Mononuclear cell (primary cell): ENCODE measurements at regions not wholly inside any gene's neighbourhood (a gene's known extent, or its start where the extent isn't known, plus 50 kb on each side); places are given as distances from the start of the nearest gene placed in this dataset.

Experiments used
- H3K27me3 ChIP-seq: 2 replicates; pipeline ENCODE4 v1.6.0; 2011; ENCODE audit warnings: low read length, control low read depth; ENCODE audit not compliant: insufficient read depth
- H3K4me1 ChIP-seq: 2 replicates; pipeline ENCODE4 v1.5.1; 2011; ENCODE audit warnings: mild to moderate bottlenecking, low read length, control low read depth; ENCODE audit not compliant: insufficient read depth
- H3K4me3 ChIP-seq: 2 replicates; pipeline ENCODE4 v1.5.1; 2011; ENCODE audit warnings: mild to moderate bottlenecking, low read length, moderate library complexity
- H3K9me3 ChIP-seq: 2 replicates; pipeline ENCODE4 v1.5.1; 2011; ENCODE audit warnings: low read depth, mild to moderate bottlenecking, control low read depth, low read length

DNA sequence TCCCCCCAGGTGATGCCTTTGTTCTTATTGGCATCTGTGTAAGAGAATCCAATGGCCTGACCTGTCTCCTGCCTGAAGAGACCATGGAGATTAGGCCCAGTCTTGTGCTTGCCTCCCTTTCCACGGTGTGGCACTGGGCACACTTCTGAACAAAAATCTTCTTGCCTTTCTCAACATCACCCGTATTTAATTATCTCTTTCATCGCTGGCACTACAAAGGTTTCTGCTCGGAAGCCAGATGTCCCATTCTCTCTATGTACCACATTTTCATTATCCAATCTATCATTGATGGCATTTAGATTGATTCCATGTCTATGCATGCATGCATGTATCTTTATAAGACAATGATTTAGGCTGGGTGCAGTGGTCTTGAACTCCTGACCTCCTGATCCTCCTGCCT lies 74.3 kb downstream of the SLC25A15 start:
- no peak overlapping the region for H3K4me3 ChIP-seq
- H3K9me3 ChIP-seq, result no peaks in the 10 kb centered on the region
- no peaks in the 10 kb centered on the region for H3K4me1 ChIP-seq
- H3K27me3 ChIP-seq, result no peaks in the 10 kb centered on the region

DNA sequence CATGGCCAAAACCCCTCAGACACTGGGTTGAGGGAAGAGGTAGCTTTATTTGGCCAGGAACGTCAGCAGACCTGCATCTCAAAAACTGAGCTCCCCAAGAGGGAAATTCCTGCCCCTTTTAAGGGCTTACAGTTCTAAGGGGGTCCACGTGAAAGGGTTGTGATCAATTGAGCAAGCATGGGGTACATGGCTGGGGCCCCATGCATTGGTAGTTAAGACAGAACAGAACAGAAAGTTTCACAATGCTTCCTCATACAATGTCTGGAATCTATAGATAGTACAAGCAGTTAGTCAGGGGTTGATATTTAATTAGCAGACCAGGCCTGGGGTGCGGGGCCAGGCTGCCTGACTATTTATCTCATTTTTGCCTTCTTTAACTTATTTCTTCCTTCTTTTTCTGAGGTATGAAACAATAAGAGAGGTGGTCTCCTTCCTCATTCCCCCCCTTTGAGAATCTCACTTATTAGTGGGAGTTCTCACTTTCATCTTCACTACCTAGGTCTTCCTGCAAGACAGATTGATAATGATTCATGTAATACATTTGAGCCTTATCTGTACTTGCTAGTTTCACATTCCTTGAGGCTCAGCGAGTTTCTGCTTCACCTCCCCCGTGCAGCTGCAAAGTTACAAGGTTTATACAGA lies 84.8 kb downstream of the SLC25A15 start:
- H3K27me3 ChIP-seq, result no peaks in the 10 kb centered on the region

DNA sequence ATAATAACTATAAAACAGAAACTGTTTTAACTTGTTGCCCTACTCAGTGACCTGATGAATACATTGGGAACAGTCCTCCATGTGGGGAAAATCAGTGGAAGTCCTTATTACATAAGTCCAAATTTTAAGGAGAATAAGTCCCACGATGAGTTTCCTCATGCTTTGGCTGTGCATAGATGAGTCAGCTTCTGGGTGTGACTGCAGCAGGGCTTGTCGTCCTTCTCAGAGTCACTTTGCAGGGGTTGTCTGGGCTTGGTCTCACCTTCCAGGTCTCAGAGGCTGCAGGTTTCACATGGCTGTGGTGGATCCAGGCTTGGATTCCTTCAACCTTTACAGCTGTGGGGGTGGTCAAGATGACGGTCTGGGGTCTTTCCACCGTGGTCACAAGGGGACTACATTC lies 85.6 kb downstream of the SLC25A15 start:
- Histone ChIP-seq H3K27me3 (no peaks in the 10 kb centered on the region), H3K9me3 (peaks cover 52% of the 10 kb centered on the region), H3K4me1 (no peaks in the 10 kb centered on the region), H3K4me3 (no peak overlapping the region)

More for the DNA sequence above, 84.8 kb downstream of the SLC25A15 start:
- Histone ChIP-seq H3K9me3 (peaks cover 52% of the 10 kb centered on the region), H3K4me3 (no peak overlapping the region), H3K4me1 (no peaks in the 10 kb centered on the region)

DNA sequence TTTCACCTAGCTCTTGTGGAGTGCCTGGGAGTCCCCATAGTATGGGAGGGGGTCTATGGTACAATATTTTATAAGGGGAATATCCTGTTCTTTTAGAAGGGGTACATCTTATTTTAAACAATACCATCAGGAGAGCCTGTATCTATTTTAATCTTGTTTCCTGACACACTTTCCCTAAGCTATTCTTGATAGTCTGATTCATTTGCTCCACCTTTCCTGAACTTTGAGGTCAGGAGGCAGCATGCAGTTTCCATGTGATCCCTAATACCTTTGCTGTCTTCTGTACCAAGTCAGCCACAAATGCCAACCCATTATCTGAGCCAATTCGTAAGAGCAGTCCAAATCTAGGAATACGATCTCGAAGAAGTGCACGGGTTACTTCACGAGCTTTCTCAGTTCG lies 86.2 kb downstream of the SLC25A15 start:
- Histone ChIP-seq H3K27me3 (no peaks in the 10 kb centered on the region), H3K9me3 (peaks cover 52% of the 10 kb centered on the region), H3K4me1 (no peaks in the 10 kb centered on the region), H3K4me3 (no peak overlapping the region)

DNA sequence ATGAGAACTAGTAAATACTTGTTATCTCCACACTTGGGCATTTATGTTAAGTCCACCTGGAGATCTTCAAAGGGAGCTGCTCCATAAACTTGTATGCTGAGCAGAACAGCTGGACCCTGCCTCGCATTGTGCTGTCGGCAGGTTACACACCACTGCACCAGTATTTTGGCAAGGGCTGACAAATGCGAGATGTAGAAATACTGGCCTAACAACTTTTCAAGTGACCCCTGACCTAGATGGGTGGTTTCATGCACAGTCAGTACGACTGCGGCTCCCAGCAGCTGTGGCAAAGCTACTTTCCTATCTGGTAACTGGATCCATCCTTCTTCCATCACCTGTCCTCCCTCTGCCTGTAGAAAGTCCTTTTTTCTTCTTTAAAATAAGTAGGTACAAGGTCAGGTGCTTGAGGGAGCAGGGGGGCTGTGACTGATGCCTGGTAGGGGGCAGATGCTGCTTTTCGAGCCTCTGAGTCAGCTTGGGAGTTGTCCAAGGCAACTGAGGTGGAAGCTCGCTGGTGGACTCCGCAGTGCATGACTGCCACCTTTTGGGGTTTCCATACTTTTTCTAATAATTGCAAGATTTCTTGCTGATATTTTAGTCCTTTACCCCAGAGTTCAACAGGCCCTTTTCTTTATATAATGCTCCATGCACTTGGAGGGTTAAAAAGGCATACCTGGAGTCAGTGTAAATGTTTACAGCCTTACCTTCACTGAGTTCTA lies 86.8 kb downstream of the SLC25A15 start:
- no peaks in the 10 kb centered on the region for H3K4me1 ChIP-seq
- peaks cover 50% of the 10 kb centered on the region for H3K9me3 ChIP-seq
- H3K27me3 ChIP-seq, result no peaks in the 10 kb centered on the region
- H3K4me3 ChIP-seq, result no peak overlapping the region

DNA sequence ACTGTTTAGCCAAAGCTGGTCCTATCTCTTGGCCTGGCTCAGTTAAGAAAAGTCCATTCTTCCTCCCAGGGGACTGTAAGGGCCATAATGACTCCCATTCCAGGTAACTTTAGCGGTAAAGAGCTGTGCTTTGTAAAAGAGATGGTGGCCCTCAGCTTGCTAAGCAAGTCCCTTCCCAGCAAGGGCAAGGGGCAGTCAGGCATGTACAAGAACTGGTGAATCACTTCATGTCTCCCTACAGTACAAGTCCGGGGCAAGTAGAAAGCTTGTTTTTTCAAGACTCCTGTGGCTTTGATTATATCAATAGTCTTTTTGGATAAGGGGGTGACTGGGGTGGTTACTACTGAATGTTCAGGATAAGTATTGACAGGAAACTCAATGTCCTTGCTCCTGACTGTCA lies 88.9 kb downstream of the SLC25A15 start:
- Histone ChIP-seq H3K27me3 (no peaks in the 10 kb centered on the region), H3K4me3 (no peak overlapping the region), H3K9me3 (peaks cover 32% of the 10 kb centered on the region), H3K4me1 (no peaks in the 10 kb centered on the region)

DNA sequence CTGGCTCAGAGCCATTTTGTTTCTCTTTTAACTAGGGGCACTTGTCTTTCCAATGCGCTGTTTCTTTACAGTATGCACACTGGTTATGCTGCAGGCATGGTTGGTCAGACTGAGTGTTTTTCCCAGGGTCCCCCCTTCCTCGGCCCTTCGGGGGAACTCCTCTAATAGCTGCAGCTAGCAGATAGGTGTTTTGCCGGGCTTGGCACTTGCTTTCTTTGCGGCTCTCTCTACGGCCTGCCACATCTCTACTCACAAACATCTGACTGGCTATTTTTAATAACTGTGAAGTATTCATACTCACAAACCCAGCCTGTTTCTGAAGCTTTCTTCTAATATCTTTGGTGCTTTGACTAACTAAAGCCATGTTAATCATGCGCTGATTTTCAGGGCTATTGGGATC lies 89.4 kb downstream of the SLC25A15 start:
- peaks cover 27% of the 10 kb centered on the region for H3K9me3 ChIP-seq
- H3K27me3 ChIP-seq, result no peaks in the 10 kb centered on the region
- H3K4me3 ChIP-seq, result no peak overlapping the region
- H3K4me1 ChIP-seq, result no peaks in the 10 kb centered on the region
